ENCODE measurements at regions not wholly inside any gene's neighbourhood (a gene's known extent, or its start where the extent isn't known, plus 50 kb on each side); places are given as distances from the start of the nearest gene placed in this dataset.

DNA sequence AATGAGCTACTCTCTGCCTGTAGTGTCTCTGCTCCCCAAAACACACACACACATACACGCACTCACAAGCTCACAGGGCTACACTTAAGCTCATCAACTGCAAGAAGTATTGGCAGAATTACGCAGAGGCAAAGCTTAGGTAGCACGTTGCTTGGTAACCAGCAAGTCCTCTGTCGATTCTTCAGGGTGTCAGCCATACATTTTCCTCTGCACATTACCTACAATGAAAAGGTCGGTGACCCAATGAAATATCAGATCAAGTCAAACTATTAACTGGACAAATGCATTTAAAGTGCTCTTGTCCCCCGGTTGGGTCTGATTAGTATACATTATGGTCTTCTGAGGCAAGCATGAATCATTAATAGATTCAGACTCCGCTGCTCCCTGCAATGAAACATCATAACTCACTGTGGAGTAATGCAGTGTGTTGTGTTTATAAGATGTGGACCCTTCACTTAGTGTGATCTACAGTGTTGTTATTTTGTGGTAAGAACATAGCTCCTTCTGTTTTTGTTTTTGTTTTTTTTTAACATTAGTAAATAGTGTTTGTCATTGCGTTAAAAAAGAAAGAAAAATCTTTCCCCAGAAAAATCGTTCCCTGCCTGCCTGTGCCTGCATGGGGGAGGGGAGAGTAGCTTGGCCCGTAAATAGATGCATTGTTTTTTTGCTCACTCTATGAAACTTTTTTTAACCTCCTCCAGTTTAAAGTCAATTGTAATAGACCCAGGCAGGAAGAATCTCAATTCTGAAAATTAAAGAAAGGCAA is 325.5 kb downstream of the SFMBT2 start:
- DNase-seq (ENCODE audit: low read depth), result no peak
- no peak for TF ChIP-seq CTCF (conservative IDR thresholded peaks at IDR 0.05; ENCODE audit: low read depth, low read length)
- no peak overlapping the region for H3K4me3 ChIP-seq (ENCODE audit: low read depth, low read length)

- no peak overlapping the region for H3K4me3 ChIP-seq (ENCODE audit: low read depth, low read length)
- no peak for DNase-seq (ENCODE audit: low read depth)
- TF ChIP-seq CTCF (conservative IDR thresholded peaks at IDR 0.05; ENCODE audit: low read depth, low read length), result no peak
These were observed 326.4 kb downstream of the SFMBT2 start for GRCh38 chr10:7084280-7085005.

- no peak for TF ChIP-seq CTCF (conservative IDR thresholded peaks at IDR 0.05; ENCODE audit: low read depth, low read length)
- H3K4me3 ChIP-seq (ENCODE audit: low read depth, low read length), result no peak overlapping the region
- DNase-seq (ENCODE audit: low read depth), result no peak
These were observed 327.9 kb downstream of the SFMBT2 start for GRCh38 chr10:7082967-7083366.

DNA sequence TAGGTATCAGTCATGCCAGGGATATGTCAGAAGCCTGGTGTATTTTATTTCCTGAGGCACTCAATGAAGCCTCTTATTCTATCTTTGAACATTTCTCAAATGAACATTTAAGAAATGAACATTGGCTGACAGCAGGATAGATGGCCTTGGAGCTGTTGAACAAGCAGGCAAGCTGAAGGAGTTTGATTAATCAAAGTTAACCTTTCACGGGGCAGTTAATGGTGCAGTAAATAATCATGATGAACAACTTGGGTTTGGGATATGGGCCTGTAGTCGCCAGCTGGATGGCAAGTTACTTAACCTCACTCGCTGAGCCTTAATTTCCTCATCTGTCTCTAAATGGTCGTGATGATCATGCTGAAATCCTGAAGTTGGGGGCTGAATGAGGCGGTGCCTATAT is 333.0 kb downstream of the SFMBT2 start:
- no peak for TF ChIP-seq CTCF (conservative IDR thresholded peaks at IDR 0.05; ENCODE audit: low read depth, low read length)
- H3K4me3 ChIP-seq (ENCODE audit: low read depth, low read length), result no peak overlapping the region
- no peak for DNase-seq (ENCODE audit: low read depth)

DNA sequence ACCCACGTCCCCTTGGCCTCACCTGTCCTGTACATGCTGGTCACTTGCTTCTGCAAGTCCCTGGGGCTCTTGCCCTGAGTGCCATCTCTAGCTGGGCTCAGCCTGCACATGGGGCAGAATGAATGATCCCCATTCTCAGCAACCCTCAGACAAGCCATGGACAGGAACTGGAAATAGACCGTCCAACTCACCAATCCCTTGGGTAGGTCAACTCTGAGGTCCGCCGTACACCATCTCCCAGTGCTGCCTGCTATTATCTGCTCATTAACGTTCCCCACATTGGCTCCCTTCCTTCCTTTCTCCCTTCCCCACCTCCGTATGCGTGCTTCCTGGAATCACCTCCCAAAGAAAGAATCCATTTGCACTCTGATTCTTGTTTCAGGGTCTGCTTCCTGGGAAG is 335.0 kb downstream of the SFMBT2 start:
- no peak for DNase-seq (ENCODE audit: low read depth)
- no peak for TF ChIP-seq CTCF (conservative IDR thresholded peaks at IDR 0.05; ENCODE audit: low read depth, low read length)
- no peak overlapping the region for H3K4me3 ChIP-seq (ENCODE audit: low read depth, low read length)

GRCh38 chr10:7075110-7075509 is 335.7 kb downstream of the SFMBT2 start:
- no peak overlapping the region for H3K4me3 ChIP-seq (ENCODE audit: low read depth, low read length)
- TF ChIP-seq CTCF (conservative IDR thresholded peaks at IDR 0.05; ENCODE audit: low read depth, low read length), result no peak
- no peak for DNase-seq (ENCODE audit: low read depth)
